ENCODE measurements at regions not wholly inside any gene's neighbourhood (a gene's known extent, or its start where the extent isn't known, plus 50 kb on each side); places are given as distances from the start of the nearest gene placed in this dataset.

DNA sequence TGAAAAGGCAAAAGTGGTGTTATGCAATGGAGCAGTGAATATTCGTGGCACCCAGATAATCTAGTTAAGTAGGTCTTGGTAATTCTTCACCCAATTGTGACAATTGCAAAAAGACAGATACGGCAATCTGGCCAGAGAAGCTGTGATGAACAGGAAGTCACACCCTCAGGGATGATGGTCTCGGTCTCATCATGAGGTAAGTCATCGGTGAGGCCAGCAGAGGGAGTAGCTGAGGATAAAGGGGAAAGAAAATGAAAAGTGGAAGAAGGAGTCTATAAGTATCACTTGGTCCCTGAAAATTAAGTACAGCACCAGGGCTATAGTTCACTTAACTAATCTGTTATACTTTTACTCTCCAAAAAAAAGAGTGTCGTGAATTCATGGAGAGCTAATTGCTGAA lies 258.8 kb upstream of the NCAM2 start:
- no peaks in the 10 kb centered on the region for H4K20me1 ChIP-seq (ENCODE audit: insufficient read depth, low read length)
- no peak overlapping the region for H3K9ac ChIP-seq (ENCODE audit: low read length)
- H3K36me3 Mint-ChIP-seq (ENCODE audit: low read depth, unreplicated experiment), result no peaks in the 10 kb centered on the region
- no peak overlapping the region for H3K4me2 ChIP-seq (ENCODE audit: low read length)
- no peaks in the 10 kb centered on the region for H3K4me1 ChIP-seq (ENCODE audit: insufficient read depth, low read length)
- H3K4me3 Mint-ChIP-seq (ENCODE audit: unreplicated experiment), result no peak overlapping the region
- H3K27ac Mint-ChIP-seq (ENCODE audit: unreplicated experiment), result no peak overlapping the region
- no peaks in the 10 kb centered on the region for H3K9me3 ChIP-seq (ENCODE audit: insufficient read depth, low read depth, low read length)
- no peak for FAIRE-seq
- no peaks in the 10 kb centered on the region for H3K9me3 Mint-ChIP-seq (ENCODE audit: unreplicated experiment)
- no peak for TF ChIP-seq EZH2 (IDR thresholded peaks at IDR 0.05; ENCODE audit: insufficient read depth, low read length)
- TF ChIP-seq, protein P1, sequence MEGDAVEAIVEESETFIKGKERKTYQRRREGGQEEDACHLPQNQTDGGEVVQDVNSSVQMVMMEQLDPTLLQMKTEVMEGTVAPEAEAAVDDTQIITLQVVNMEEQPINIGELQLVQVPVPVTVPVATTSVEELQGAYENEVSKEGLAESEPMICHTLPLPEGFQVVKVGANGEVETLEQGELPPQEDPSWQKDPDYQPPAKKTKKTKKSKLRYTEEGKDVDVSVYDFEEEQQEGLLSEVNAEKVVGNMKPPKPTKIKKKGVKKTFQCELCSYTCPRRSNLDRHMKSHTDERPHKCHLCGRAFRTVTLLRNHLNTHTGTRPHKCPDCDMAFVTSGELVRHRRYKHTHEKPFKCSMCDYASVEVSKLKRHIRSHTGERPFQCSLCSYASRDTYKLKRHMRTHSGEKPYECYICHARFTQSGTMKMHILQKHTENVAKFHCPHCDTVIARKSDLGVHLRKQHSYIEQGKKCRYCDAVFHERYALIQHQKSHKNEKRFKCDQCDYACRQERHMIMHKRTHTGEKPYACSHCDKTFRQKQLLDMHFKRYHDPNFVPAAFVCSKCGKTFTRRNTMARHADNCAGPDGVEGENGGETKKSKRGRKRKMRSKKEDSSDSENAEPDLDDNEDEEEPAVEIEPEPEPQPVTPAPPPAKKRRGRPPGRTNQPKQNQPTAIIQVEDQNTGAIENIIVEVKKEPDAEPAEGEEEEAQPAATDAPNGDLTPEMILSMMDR (IDR thresholded peaks at IDR 0.05; ENCODE audit: insufficient read depth, low read depth, low read length), result no peak
- no peaks in the 10 kb centered on the region for H3K27me3 Mint-ChIP-seq (ENCODE audit: low read depth, unreplicated experiment)
- H3K27ac ChIP-seq (ENCODE audit: low read depth, low read length), result no peak overlapping the region
- no peaks in the 10 kb centered on the region for H3K27me3 ChIP-seq (ENCODE audit: insufficient read depth, low read length)
- H3K4me1 Mint-ChIP-seq (ENCODE audit: low read depth, unreplicated experiment), result peaks cover 7% of the 10 kb centered on the region
- no peaks in the 10 kb centered on the region for H3K79me2 ChIP-seq (ENCODE audit: insufficient read depth, low read length)
- DNase-seq (ENCODE audit: low read depth), result no peak
- no peaks in the 10 kb centered on the region for H3K36me3 ChIP-seq (ENCODE audit: insufficient read depth, low read length)
- H3K4me3 ChIP-seq (ENCODE audit: insufficient read depth, low read depth, low read length), result no peak overlapping the region
- H2AFZ ChIP-seq (ENCODE audit: low read depth, low read length), result no peak overlapping the region

DNA sequence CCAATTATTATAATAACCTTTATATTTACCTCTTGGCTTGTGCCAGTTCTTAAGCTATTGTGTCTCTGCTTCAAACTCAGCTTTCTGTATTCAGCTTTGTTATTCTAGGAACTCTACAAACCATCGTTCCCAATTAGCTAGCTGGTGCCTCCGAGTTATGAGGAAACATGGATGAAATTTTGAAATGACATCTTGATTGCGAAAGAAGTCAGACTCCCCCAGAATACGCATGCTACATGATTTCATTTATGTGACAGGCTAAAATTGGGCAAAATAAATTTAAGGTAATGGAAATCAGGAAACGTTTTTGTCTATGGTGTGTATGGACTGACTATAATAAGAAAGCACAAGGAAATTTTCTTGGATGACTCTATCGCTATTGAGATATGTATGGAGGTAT lies 256.8 kb upstream of the NCAM2 start:
- H3K79me2 ChIP-seq (ENCODE audit: insufficient read depth, low read length), result no peaks in the 10 kb centered on the region
- DNase-seq (ENCODE audit: low read depth), result no peak
- no peak overlapping the region for H3K9ac ChIP-seq (ENCODE audit: low read length)
- no peak for FAIRE-seq
- H3K27ac Mint-ChIP-seq (ENCODE audit: unreplicated experiment), result no peak overlapping the region
- H3K27me3 Mint-ChIP-seq (ENCODE audit: low read depth, unreplicated experiment), result no peaks in the 10 kb centered on the region
- H3K27me3 ChIP-seq (ENCODE audit: insufficient read depth, low read length), result no peaks in the 10 kb centered on the region
- no peaks in the 10 kb centered on the region for H3K9me3 ChIP-seq (ENCODE audit: insufficient read depth, low read depth, low read length)
- no peaks in the 10 kb centered on the region for H3K9me3 Mint-ChIP-seq (ENCODE audit: unreplicated experiment)
- no peak overlapping the region for H3K27ac ChIP-seq (ENCODE audit: low read depth, low read length)
- no peak overlapping the region for H3K4me3 Mint-ChIP-seq (ENCODE audit: unreplicated experiment)
- no peaks in the 10 kb centered on the region for H3K36me3 Mint-ChIP-seq (ENCODE audit: low read depth, unreplicated experiment)
- H3K36me3 ChIP-seq (ENCODE audit: insufficient read depth, low read length), result no peaks in the 10 kb centered on the region
- H3K4me1 Mint-ChIP-seq (ENCODE audit: low read depth, unreplicated experiment), result peaks cover 4% of the 10 kb centered on the region
- H3K4me2 ChIP-seq (ENCODE audit: low read length), result no peak overlapping the region
- TF ChIP-seq, protein P1 (IDR thresholded peaks at IDR 0.05; ENCODE audit: insufficient read depth, low read depth, low read length), result no peak
- no peak for TF ChIP-seq EZH2 (IDR thresholded peaks at IDR 0.05; ENCODE audit: insufficient read depth, low read length)
- H3K4me1 ChIP-seq (ENCODE audit: insufficient read depth, low read length), result no peaks in the 10 kb centered on the region
- H2AFZ ChIP-seq (ENCODE audit: low read depth, low read length), result no peak overlapping the region
- no peaks in the 10 kb centered on the region for H4K20me1 ChIP-seq (ENCODE audit: insufficient read depth, low read length)
- no peak overlapping the region for H3K4me3 ChIP-seq (ENCODE audit: insufficient read depth, low read depth, low read length)

- H2AFZ ChIP-seq (ENCODE audit: low read depth, low read length), result no peak overlapping the region
- no peak overlapping the region for H3K27ac Mint-ChIP-seq (ENCODE audit: unreplicated experiment)
- H3K9me3 Mint-ChIP-seq (ENCODE audit: unreplicated experiment), result no peaks in the 10 kb centered on the region
- H3K27me3 ChIP-seq (ENCODE audit: insufficient read depth, low read length), result no peaks in the 10 kb centered on the region
- no peaks in the 10 kb centered on the region for H4K20me1 ChIP-seq (ENCODE audit: insufficient read depth, low read length)
- no peak overlapping the region for H3K4me2 ChIP-seq (ENCODE audit: low read length)
- FAIRE-seq (no peak), DNase-seq (ENCODE audit: low read depth) (no peak)
- no peaks in the 10 kb centered on the region for H3K36me3 Mint-ChIP-seq (ENCODE audit: low read depth, unreplicated experiment)
- no peak overlapping the region for H3K9ac ChIP-seq (ENCODE audit: low read length)
- TF ChIP-seq EZH2 (IDR thresholded peaks at IDR 0.05; ENCODE audit: insufficient read depth, low read length), result no peak
- TF ChIP-seq, protein P1 (IDR thresholded peaks at IDR 0.05; ENCODE audit: insufficient read depth, low read depth, low read length), result no peak
- no peaks in the 10 kb centered on the region for H3K4me1 ChIP-seq (ENCODE audit: insufficient read depth, low read length)
- no peaks in the 10 kb centered on the region for H3K9me3 ChIP-seq (ENCODE audit: insufficient read depth, low read depth, low read length)
- no peaks in the 10 kb centered on the region for H3K27me3 Mint-ChIP-seq (ENCODE audit: low read depth, unreplicated experiment)
- no peak overlapping the region for H3K27ac ChIP-seq (ENCODE audit: low read depth, low read length)
- no peak overlapping the region for H3K4me3 Mint-ChIP-seq (ENCODE audit: unreplicated experiment)
- H3K36me3 ChIP-seq (ENCODE audit: insufficient read depth, low read length), result no peaks in the 10 kb centered on the region
- no peak overlapping the region for H3K4me3 ChIP-seq (ENCODE audit: insufficient read depth, low read depth, low read length)
- no peaks in the 10 kb centered on the region for H3K4me1 Mint-ChIP-seq (ENCODE audit: low read depth, unreplicated experiment)
- no peaks in the 10 kb centered on the region for H3K79me2 ChIP-seq (ENCODE audit: insufficient read depth, low read length)
These were observed 238.0 kb upstream of the NCAM2 start for GRCh38 chr21:20760221-20760620.

Measured in astrocyte (in vitro differentiated cells and primary cell).